UCSD-AML1 (cell line): ENCODE measurements at regions not wholly inside any gene's neighbourhood (a gene's known extent, or its start where the extent isn't known, plus 50 kb on each side); places are given as distances from the start of the nearest gene placed in this dataset.

Source experiments
- DNase-seq: peaks from one replicate; lab custom pipeline; 2025; ENCODE audit not compliant: unreplicated experiment; lab: John Stamatoyannopoulos, UW

GRCh38 chr5:107266100-107266499, 404.6 kb downstream of the EFNA5 start:
- no peak for DNase-seq

- no peak for DNase-seq
Observed at GRCh38 chr5:107265193-107265592, 405.5 kb downstream of the EFNA5 start.

GRCh38 chr5:107263387-107264018, 407.2 kb downstream of the EFNA5 start:
- DNase-seq = no peak

GRCh38 chr5:107257885-107258520, 412.7 kb downstream of the EFNA5 start:
- no peak for DNase-seq

- no peak for DNase-seq
Observed at GRCh38 chr5:107254902-107255234, 415.9 kb downstream of the EFNA5 start.

- DNase-seq = no peak
Observed at GRCh38 chr5:107254214-107254901, 416.4 kb downstream of the EFNA5 start.

- DNase-seq = no peak
Observed at GRCh38 chr5:107253246-107253645, 417.5 kb downstream of the EFNA5 start.

GRCh38 chr5:107251151-107251550, 419.6 kb downstream of the EFNA5 start:
- no peak for DNase-seq

- peak; percentile 14 for DNase-seq
Observed at GRCh38 chr5:107248066-107248695, 422.6 kb downstream of the EFNA5 start.

- no peak for DNase-seq
Observed at GRCh38 chr5:107247427-107247826, 423.3 kb downstream of the EFNA5 start.

- DNase-seq = no peak
Observed at GRCh38 chr5:107243220-107243579, 427.5 kb downstream of the EFNA5 start.

- DNase-seq = no peak
Observed at GRCh38 chr5:107242411-107243219, 428.1 kb downstream of the EFNA5 start.

GRCh38 chr5:107241841-107242240, 428.9 kb downstream of the EFNA5 start:
- no peak for DNase-seq

- no peak for DNase-seq
Observed at GRCh38 chr5:107235167-107235566, 435.6 kb downstream of the EFNA5 start.

GRCh38 chr5:107232788-107233187, 437.9 kb downstream of the EFNA5 start:
- no peak for DNase-seq

- no peak for DNase-seq
Observed at GRCh38 chr5:107232293-107232692, 438.4 kb downstream of the EFNA5 start.

GRCh38 chr5:107231191-107231590, 439.5 kb downstream of the EFNA5 start:
- DNase-seq = no peak

- no peak for DNase-seq
Observed at GRCh38 chr5:107230367-107230766, 440.4 kb downstream of the EFNA5 start.

- DNase-seq = no peak
Observed at GRCh38 chr5:107228226-107228625, 442.5 kb downstream of the EFNA5 start.

GRCh38 chr5:107224272-107224671, 446.5 kb downstream of the EFNA5 start:
- DNase-seq = no peak

- no peak for DNase-seq
Observed at GRCh38 chr5:107223066-107223465, 447.7 kb downstream of the EFNA5 start.
